ENCODE measurements at regions not wholly inside any gene's neighbourhood (a gene's known extent, or its start where the extent isn't known, plus 50 kb on each side); places are given as distances from the start of the nearest gene placed in this dataset.

- no peak for DNase-seq (ENCODE audit: low read depth)
- H3K4me3 ChIP-seq (ENCODE audit: low read depth, low read length), result no peak overlapping the region
- no peak for TF ChIP-seq CTCF (IDR thresholded peaks at IDR 0.05; ENCODE audit: insufficient read depth, low read depth, low read length)
These were observed 201.2 kb upstream of the MTNR1B start for GRCh38 chr11:92768121-92768840.

DNA sequence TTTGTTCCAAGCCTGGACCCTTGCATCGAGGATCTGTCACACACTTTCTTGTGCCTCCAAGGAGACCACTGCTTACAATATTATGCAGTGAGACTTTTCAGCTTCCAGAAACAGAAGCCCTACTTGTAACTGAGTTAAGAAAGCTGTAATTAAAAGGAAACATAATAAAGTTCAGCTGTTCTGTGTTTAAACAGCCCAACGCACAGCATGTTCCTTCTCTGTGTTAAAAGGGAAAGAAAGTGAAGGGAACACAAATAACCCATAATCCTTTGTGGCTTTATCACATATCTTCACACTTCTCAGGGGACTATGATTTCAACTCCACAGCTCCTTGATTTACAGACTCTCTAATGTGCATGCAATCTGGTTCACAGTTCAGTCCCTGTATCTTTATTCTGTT lies 200.3 kb upstream of the MTNR1B start:
- DNase-seq (ENCODE audit: low read depth), result no peak
- no peak for TF ChIP-seq CTCF (IDR thresholded peaks at IDR 0.05; ENCODE audit: insufficient read depth, low read depth, low read length)
- H3K4me3 ChIP-seq (ENCODE audit: low read depth, low read length), result no peak overlapping the region

DNA sequence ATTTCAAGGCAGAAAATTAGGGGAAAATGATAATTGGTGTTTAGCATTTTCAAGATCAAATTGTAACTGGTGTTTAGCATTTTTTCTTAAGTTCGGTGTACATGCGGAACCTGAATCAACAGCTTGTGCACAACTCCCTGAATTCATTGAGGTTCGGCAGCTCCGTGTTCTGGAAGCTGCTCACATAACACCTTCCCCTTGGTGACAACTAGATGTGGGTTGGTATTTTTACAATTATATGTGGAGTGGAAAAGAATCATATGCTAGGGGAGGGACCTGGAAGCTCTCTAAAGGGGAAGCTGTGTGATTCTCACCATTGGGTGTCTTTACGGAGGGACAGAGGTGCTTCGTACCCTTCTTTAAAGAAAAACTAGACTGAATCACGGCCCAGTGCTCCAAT lies 199.0 kb upstream of the MTNR1B start:
- no peak overlapping the region for H3K4me3 ChIP-seq (ENCODE audit: low read depth, low read length)
- no peak for TF ChIP-seq CTCF (IDR thresholded peaks at IDR 0.05; ENCODE audit: insufficient read depth, low read depth, low read length)
- DNase-seq (ENCODE audit: low read depth), result no peak

- TF ChIP-seq CTCF (IDR thresholded peaks at IDR 0.05; ENCODE audit: insufficient read depth, low read depth, low read length), result no peak
- no peak for DNase-seq (ENCODE audit: low read depth)
- H3K4me3 ChIP-seq (ENCODE audit: low read depth, low read length), result no peak overlapping the region
These were observed 198.5 kb upstream of the MTNR1B start for GRCh38 chr11:92770981-92771380.

- no peak overlapping the region for H3K4me3 ChIP-seq (ENCODE audit: low read depth, low read length)
- no peak for TF ChIP-seq CTCF (IDR thresholded peaks at IDR 0.05; ENCODE audit: insufficient read depth, low read depth, low read length)
- no peak for DNase-seq (ENCODE audit: low read depth)
These were observed 197.8 kb upstream of the MTNR1B start for GRCh38 chr11:92771701-92772100.

DNA sequence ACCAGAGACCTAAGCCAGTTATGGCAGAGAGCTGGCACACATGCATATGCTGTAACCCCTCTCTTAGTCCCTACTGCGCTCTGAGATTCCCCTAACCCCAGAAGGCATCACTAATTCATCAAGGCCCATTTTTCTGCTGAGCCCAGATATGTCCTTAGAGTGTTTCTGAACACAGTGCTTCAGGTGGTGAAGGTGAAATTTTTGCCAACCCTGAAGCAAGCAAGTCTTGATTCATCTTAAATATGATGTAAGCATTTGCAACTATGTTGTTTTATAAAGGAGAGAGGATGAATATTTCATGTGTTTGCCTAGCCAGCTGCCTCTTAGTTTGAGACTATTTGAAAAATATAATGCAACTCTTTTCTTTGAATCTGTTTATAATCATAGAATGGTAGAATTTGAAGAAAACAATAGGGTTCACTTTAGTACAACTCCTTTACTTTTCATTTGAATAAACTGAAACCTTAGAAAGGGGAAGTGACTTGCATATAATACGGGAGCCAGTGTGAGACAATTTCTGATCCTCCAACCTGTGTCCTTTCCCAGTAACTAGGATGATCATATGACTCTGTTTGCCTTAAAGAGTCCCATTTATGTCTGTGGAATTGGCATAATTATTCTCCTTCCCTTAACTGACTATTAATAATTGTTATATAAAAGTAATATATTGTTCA lies 194.3 kb upstream of the MTNR1B start:
- no peak for TF ChIP-seq CTCF (IDR thresholded peaks at IDR 0.05; ENCODE audit: insufficient read depth, low read depth, low read length)
- no peak overlapping the region for H3K4me3 ChIP-seq (ENCODE audit: low read depth, low read length)
- no peak for DNase-seq (ENCODE audit: low read depth)

Data from fibroblast of villous mesenchyme (primary cell).